Nephron progenitor cell (in vitro differentiated cells): ENCODE measurements at regions not wholly inside any gene's neighbourhood (a gene's known extent, or its start where the extent isn't known, plus 50 kb on each side); places are given as distances from the start of the nearest gene placed in this dataset.

ENCODE experiments used
- DNase-seq: peaks from one replicate; pipeline ENCODE4 v3.0.0; 2021
- H3K27ac Mint-ChIP-seq: 2 replicates; pipeline ENCODE4 v1.8.0; 2021; ENCODE audit warnings: mild to moderate bottlenecking, moderate library complexity, mixed read lengths
- H3K27me3 Mint-ChIP-seq: 2 replicates; pipeline ENCODE4 v1.8.0; 2021; ENCODE audit warnings: mild to moderate bottlenecking, low read depth, mixed read lengths; ENCODE audit not compliant: poor library complexity
- H3K36me3 Mint-ChIP-seq: 2 replicates; pipeline ENCODE4 v1.8.0; 2021; ENCODE audit warnings: low read depth, mixed read lengths
- H3K4me1 Mint-ChIP-seq: 2 replicates; pipeline ENCODE4 v1.8.0; 2021; ENCODE audit warnings: mixed read lengths
- H3K4me3 Mint-ChIP-seq: 2 replicates; pipeline ENCODE4 v1.8.0; 2021; ENCODE audit warnings: mild to moderate bottlenecking, moderate library complexity, mixed read lengths
- H3K9me3 Mint-ChIP-seq: 2 replicates; pipeline ENCODE4 v1.8.0; 2021; ENCODE audit warnings: mild to moderate bottlenecking, moderate library complexity, mixed read lengths
- CTCF ChIP-seq: fragments of 200-600 bp; sonication (generic); IDR thresholded peaks from 2 replicates; pipeline ENCODE4 v1.5.0; 2021; ENCODE audit warnings: antibody characterized with exemption

- no peaks in the 10 kb centered on the region for H3K36me3 Mint-ChIP-seq
- DNase-seq = no peak
- peaks cover 4% of the 10 kb centered on the region for H3K27me3 Mint-ChIP-seq
- no peaks in the 10 kb centered on the region for H3K4me1 Mint-ChIP-seq
- no peak overlapping the region for H3K27ac Mint-ChIP-seq
- H3K9me3 Mint-ChIP-seq = no peaks in the 10 kb centered on the region
- no peak for TF ChIP-seq CTCF
- no peak overlapping the region for H3K4me3 Mint-ChIP-seq
Measured at GRCh38 chr6:9717568-9717967, 697.3 kb downstream of the TFAP2A start.

GRCh38 chr6:9711365-9711764 is 703.5 kb downstream of the TFAP2A start:
- Mint-ChIP-seq H3K36me3 (no peaks in the 10 kb centered on the region), H3K4me3 (no peak overlapping the region), H3K4me1 (no peaks in the 10 kb centered on the region), H3K9me3 (no peaks in the 10 kb centered on the region), H3K27ac (no peak overlapping the region), H3K27me3 (no peaks in the 10 kb centered on the region)
- no peak for DNase-seq
- no peak for TF ChIP-seq CTCF

- Mint-ChIP-seq H3K36me3 (no peaks in the 10 kb centered on the region), H3K4me1 (no peaks in the 10 kb centered on the region), H3K27ac (no peak overlapping the region), H3K9me3 (no peaks in the 10 kb centered on the region), H3K4me3 (no peak overlapping the region), H3K27me3 (no peaks in the 10 kb centered on the region)
- DNase-seq = no peak
- TF ChIP-seq CTCF = no peak
Measured at GRCh38 chr6:9710574-9710973, 704.3 kb downstream of the TFAP2A start.

- H3K9me3 Mint-ChIP-seq = no peaks in the 10 kb centered on the region
- no peaks in the 10 kb centered on the region for H3K27me3 Mint-ChIP-seq
- no peak overlapping the region for H3K4me3 Mint-ChIP-seq
- TF ChIP-seq CTCF = no peak
- DNase-seq = no peak
- H3K36me3 Mint-ChIP-seq = no peaks in the 10 kb centered on the region
- no peak overlapping the region for H3K27ac Mint-ChIP-seq
- H3K4me1 Mint-ChIP-seq = no peaks in the 10 kb centered on the region
Measured at GRCh38 chr6:9708600-9708999, 706.3 kb downstream of the TFAP2A start.

- Mint-ChIP-seq H3K27me3 (peaks cover 4% of the 10 kb centered on the region), H3K27ac (no peak overlapping the region), H3K9me3 (no peaks in the 10 kb centered on the region), H3K4me1 (no peaks in the 10 kb centered on the region), H3K4me3 (no peak overlapping the region), H3K36me3 (no peaks in the 10 kb centered on the region)
- TF ChIP-seq CTCF = no peak
- DNase-seq = no peak
Measured at GRCh38 chr6:9704989-9705388, 709.9 kb downstream of the TFAP2A start.

- Mint-ChIP-seq H3K4me1 (no peaks in the 10 kb centered on the region), H3K27ac (no peak overlapping the region), H3K4me3 (no peak overlapping the region), H3K9me3 (no peaks in the 10 kb centered on the region), H3K27me3 (peaks cover 4% of the 10 kb centered on the region), H3K36me3 (no peaks in the 10 kb centered on the region)
- no peak for TF ChIP-seq CTCF
- no peak for DNase-seq
Measured at GRCh38 chr6:9702914-9703313, 712.0 kb downstream of the TFAP2A start.
